ENCODE measurements at regions not wholly inside any gene's neighbourhood (a gene's known extent, or its start where the extent isn't known, plus 50 kb on each side); places are given as distances from the start of the nearest gene placed in this dataset.

- ChIA-PET SMC1A (ENCODE audit: uncharacterized antibody, unreplicated experiment) (no interaction called here), RAD21 (ENCODE audit: unreplicated experiment) (no interaction called here), CTCF (interaction anchor here (1.2 kb wide), 1 partner anchor 644 kb away, joined by 4 read pairs; no protein-coding TSS in a partner anchor), POLR2A (no interaction called here)
- Histone ChIP-seq H3K4me1 (ENCODE audit: control insufficient read depth, insufficient read depth, low read length) (no peaks in the 10 kb centered on the region), H2AFZ (ENCODE audit: control insufficient read depth, low read depth, low read length) (no peak overlapping the region), H4K20me1 (ENCODE audit: control insufficient read depth, insufficient read depth) (no peaks in the 10 kb centered on the region), H3K9me3 (replicated peaks; ENCODE audit: control insufficient read depth, insufficient read depth, low read length) (no peaks in the 10 kb centered on the region), H3K27ac (ENCODE audit: control insufficient read depth, insufficient read depth) (no peak overlapping the region), H3K4me2 (ENCODE audit: control insufficient read depth, insufficient read depth) (no peak overlapping the region), H3K4me3 (no peak overlapping the region), H3K9ac (ENCODE audit: control insufficient read depth, insufficient read depth, low read length) (no peak overlapping the region), H3K27me3 (replicated peaks in 1 of 2; ENCODE audit: control insufficient read depth in 2 of 2, insufficient read depth in 2 of 2, low read length in 1 of 2) (no peaks in the 10 kb centered on the region), H3K36me3 (ENCODE audit: control insufficient read depth in 2 of 2, insufficient read depth in 2 of 2, low read length in 1 of 2) (no peaks in the 10 kb centered on the region), H3K79me2 (ENCODE audit: control insufficient read depth, insufficient read depth, low read length) (no peaks in the 10 kb centered on the region)
- WGBS (ENCODE audit: insufficient coverage, insufficient replicate concordance, low lambda C conversion rate, missing lambda C conversion rate) = 51% methylated on average over 10 of the region's 10 CpGs
- ATAC-seq (peak; percentile 42; the same call in 2 of the 3 replicates), FAIRE-seq (no peak), DNase-seq (ENCODE audit: low read depth, low spot score) (no peak)
- intact Hi-C loops (cut with micrococcal nuclease; ENCODE audit: unreplicated experiment) (no loop called here), in situ Hi-C loops (cut with MboI) (no loop called here)
- TF ChIP-seq NFYB (IDR thresholded peaks at IDR 0.05; ENCODE audit: insufficient read depth, low read depth, low read length) = no peak
- no peak for TF ChIP-seq RELA (IDR thresholded peaks at IDR 0.05; ENCODE audit: borderline replicate concordance, partially characterized antibody)
- no peak for TF ChIP-seq ZNF622 (IDR thresholded peaks at IDR 0.05)
- TF ChIP-seq RCOR1 (conservative IDR thresholded peaks at IDR 0.05; ENCODE audit: low read depth, low read length) = no peak
- TF ChIP-seq, protein P1, sequence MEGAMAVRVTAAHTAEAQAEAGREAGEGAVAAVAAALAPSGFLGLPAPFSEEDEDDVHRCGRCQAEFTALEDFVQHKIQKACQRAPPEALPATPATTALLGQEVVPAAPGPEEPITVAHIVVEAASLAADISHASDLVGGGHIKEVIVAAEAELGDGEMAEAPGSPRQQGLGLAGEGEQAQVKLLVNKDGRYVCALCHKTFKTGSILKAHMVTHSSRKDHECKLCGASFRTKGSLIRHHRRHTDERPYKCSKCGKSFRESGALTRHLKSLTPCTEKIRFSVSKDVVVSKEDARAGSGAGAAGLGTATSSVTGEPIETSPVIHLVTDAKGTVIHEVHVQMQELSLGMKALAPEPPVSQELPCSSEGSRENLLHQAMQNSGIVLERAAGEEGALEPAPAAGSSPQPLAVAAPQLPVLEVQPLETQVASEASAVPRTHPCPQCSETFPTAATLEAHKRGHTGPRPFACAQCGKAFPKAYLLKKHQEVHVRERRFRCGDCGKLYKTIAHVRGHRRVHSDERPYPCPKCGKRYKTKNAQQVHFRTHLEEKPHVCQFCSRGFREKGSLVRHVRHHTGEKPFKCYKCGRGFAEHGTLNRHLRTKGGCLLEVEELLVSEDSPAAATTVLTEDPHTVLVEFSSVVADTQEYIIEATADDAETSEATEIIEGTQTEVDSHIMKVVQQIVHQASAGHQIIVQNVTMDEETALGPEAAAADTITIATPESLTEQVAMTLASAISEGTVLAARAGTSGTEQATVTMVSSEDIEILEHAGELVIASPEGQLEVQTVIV (IDR thresholded peaks at IDR 0.05; ENCODE audit: borderline replicate concordance, partially characterized antibody) = no peak
- TF ChIP-seq POU2F2 (IDR thresholded peaks at IDR 0.05; ENCODE audit: borderline replicate concordance, low read depth, low read length) = no peak
- TF ChIP-seq, protein P2, sequence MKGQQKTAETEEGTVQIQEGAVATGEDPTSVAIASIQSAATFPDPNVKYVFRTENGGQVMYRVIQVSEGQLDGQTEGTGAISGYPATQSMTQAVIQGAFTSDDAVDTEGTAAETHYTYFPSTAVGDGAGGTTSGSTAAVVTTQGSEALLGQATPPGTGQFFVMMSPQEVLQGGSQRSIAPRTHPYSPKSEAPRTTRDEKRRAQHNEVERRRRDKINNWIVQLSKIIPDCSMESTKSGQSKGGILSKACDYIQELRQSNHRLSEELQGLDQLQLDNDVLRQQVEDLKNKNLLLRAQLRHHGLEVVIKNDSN (IDR thresholded peaks at IDR 0.05; ENCODE audit: borderline replicate concordance, extremely low read length, insufficient read depth, low read depth, low read length) = no peak
- TF ChIP-seq LARP7 (IDR thresholded peaks at IDR 0.05) = no peak
- TF ChIP-seq FOS (IDR thresholded peaks at IDR 0.05; ENCODE audit: borderline replicate concordance, extremely low read depth, insufficient read length) = no peak
- no peak for TF ChIP-seq HCFC1 (IDR thresholded peaks at IDR 0.05; ENCODE audit: low read length)
- TF ChIP-seq FOXM1 (IDR thresholded peaks at IDR 0.05; ENCODE audit: low read depth, low read length) = no peak
- TF ChIP-seq SMAD5 (IDR thresholded peaks at IDR 0.05; ENCODE audit: low read depth) = no peak
- no TSS peak for BruUV-seq (replicated peaks)
Observed at GRCh38 chr11:105219269-105219668, 79.7 kb upstream of the CARD18 start.

All from GM12878 (cell line).